ENCODE measurements at regions not wholly inside any gene's neighbourhood (a gene's known extent, or its start where the extent isn't known, plus 50 kb on each side); places are given as distances from the start of the nearest gene placed in this dataset.

GRCh38 chr11:98101329-98101728, 919.4 kb upstream of the CNTN5 start (continued):
- TF ChIP-seq ZBTB40 (IDR thresholded peaks at IDR 0.05; ENCODE audit: borderline replicate concordance) (no peak), CEBPB (IDR thresholded peaks at IDR 0.05; ENCODE audit: borderline replicate concordance in 1 of 2, low read depth in 2 of 2, low read length in 2 of 2) (no peak), BCLAF1 (IDR thresholded peaks at IDR 0.05) (no peak), SP1 (IDR thresholded peaks at IDR 0.05; ENCODE audit: low read depth, low read length) (no peak)

GRCh38 chr11:98104249-98104648, 916.5 kb upstream of the CNTN5 start:
- in situ Hi-C loops (cut with MboI), result no loop called here
- no peak for TF ChIP-seq ZBTB4 (CRISPR knock-in tag; IDR thresholded peaks at IDR 0.05)
- no peak for TF ChIP-seq ESRRA (IDR thresholded peaks at IDR 0.05; ENCODE audit: low read length)
- no peak for TF ChIP-seq PAX5 (IDR thresholded peaks at IDR 0.05; ENCODE audit: borderline replicate concordance, low read depth, low read length)
- no peak for TF ChIP-seq REST (IDR thresholded peaks at IDR 0.05; ENCODE audit: low read depth, low read length)
- TF ChIP-seq STAT3 (IDR thresholded peaks at IDR 0.05; ENCODE audit: low read depth, low read length), result no peak
- no peak for TF ChIP-seq STAT1 (conservative IDR thresholded peaks at IDR 0.05)

More at GRCh38 chr11:98104249-98104648, 916.5 kb upstream of the CNTN5 start:
- Histone ChIP-seq H3K27me3 (replicated peaks in 1 of 2; ENCODE audit: control insufficient read depth in 2 of 2, insufficient read depth in 2 of 2, low read length in 1 of 2) (no peaks in the 10 kb centered on the region), H3K4me3 (no peak overlapping the region), H3K36me3 (ENCODE audit: control insufficient read depth in 2 of 2, insufficient read depth in 2 of 2, low read length in 1 of 2) (no peaks in the 10 kb centered on the region), H3K27ac (ENCODE audit: control insufficient read depth, insufficient read depth) (no peak overlapping the region), H3K9me3 (replicated peaks; ENCODE audit: control insufficient read depth, insufficient read depth, low read length) (no peaks in the 10 kb centered on the region), H2AFZ (ENCODE audit: control insufficient read depth, low read depth, low read length) (no peak overlapping the region), H3K9ac (ENCODE audit: control insufficient read depth, insufficient read depth, low read length) (no peak overlapping the region), H4K20me1 (ENCODE audit: control insufficient read depth, insufficient read depth) (no peaks in the 10 kb centered on the region), H3K79me2 (ENCODE audit: control insufficient read depth, insufficient read depth, low read length) (no peaks in the 10 kb centered on the region), H3K4me1 (ENCODE audit: control insufficient read depth, insufficient read depth, low read length) (no peaks in the 10 kb centered on the region), H3K4me2 (ENCODE audit: control insufficient read depth, insufficient read depth) (no peak overlapping the region)
- ChIA-PET SMC1A (ENCODE audit: uncharacterized antibody, unreplicated experiment) (no interaction called here), POLR2A (no interaction called here), CTCF (no interaction called here), RAD21 (ENCODE audit: unreplicated experiment) (no interaction called here)
- no peak for ATAC-seq
- no TSS peak for BruUV-seq (replicated peaks)
- intact Hi-C loops (cut with micrococcal nuclease; ENCODE audit: unreplicated experiment), result no loop called here
- FAIRE-seq, result no peak
- no peak for DNase-seq (ENCODE audit: low read depth, low spot score)

All from GM12878 (cell line).